Endothelial cell of umbilical vein (primary cell): ENCODE measurements at regions not wholly inside any gene's neighbourhood (a gene's known extent, or its start where the extent isn't known, plus 50 kb on each side); places are given as distances from the start of the nearest gene placed in this dataset.

Experiments
- CTCF ChIP-seq, 2 donors: IDR thresholded peaks; 1 replicate in 1 of 2; 2 replicates in 1 of 2; pipeline ENCODE4 v1.5.1; 2011; ENCODE audit warnings: low read length in 2 of 2, mild to moderate bottlenecking in 2 of 2, moderate library complexity in 2 of 2, control low read depth in 1 of 2, inconsistent platforms in 1 of 2, low read depth in 1 of 2; ENCODE audit not compliant: insufficient read depth in 1 of 2; ENCODE audit errors: extremely low read depth in 1 of 2
- POLR2A ChIP-seq: IDR thresholded peaks from 2 replicates; pipeline ENCODE4 v1.6.1; 2012; ENCODE audit warnings: low read depth, mild to moderate bottlenecking, control low read depth, low read length
- POLR2AphosphoS5 ChIP-seq: IDR thresholded peaks from 2 replicates; pipeline ENCODE4 v1.6.1; 2012; ENCODE audit warnings: low read depth, mild to moderate bottlenecking, control low read depth, low read length, moderate library complexity; ENCODE audit not compliant: insufficient read depth

GRCh38 chr7:47093320-47094234 lies 488.3 kb downstream of the TNS3 start:
- TF ChIP-seq CTCF (IDR thresholded peaks at IDR 0.05; ENCODE audit: extremely low read depth in 1 of 2, insufficient read depth in 1 of 2, low read depth in 1 of 2, low read length in 2 of 2) (no peak), POLR2AphosphoS5 (no peak), POLR2A (no peak)
